Heart right ventricle (tissue), 16 donors: ENCODE measurements at regions not wholly inside any gene's neighbourhood (a gene's known extent, or its start where the extent isn't known, plus 50 kb on each side); places are given as distances from the start of the nearest gene placed in this dataset.

ENCODE experiments used
- ATAC-seq, 8 donors: fragments of 200-7000 bp; cut with Tn5 transposase; one replicate each; pipeline ENCODE4 v1.9.1; 2020; ENCODE audit warnings: mild to moderate bottlenecking in 8 of 8, moderate library complexity in 8 of 8, moderate number of reproducible peaks in 1 of 8
- DNase-seq, 2 donors: peaks; one replicate each; pipeline ENCODE4 v3.0.0-alpha.2; 2020
- H3K27ac ChIP-seq, 10 donors: fragments of 200-600 bp; sonication (generic) in 2 of 10; one replicate each; pipeline versions ENCODE4 v1.5.0 to v1.8.0; 2020 to 2022; ENCODE audit warnings: mild to moderate bottlenecking in 3 of 10
- H3K27me3 ChIP-seq, 7 donors: fragments of 200-600 bp; one replicate each; pipeline ENCODE4 v1.8.0; 2021 to 2022; ENCODE audit warnings: mild to moderate bottlenecking in 2 of 7
- H3K36me3 ChIP-seq, 9 donors: fragments of 200-600 bp; sonication (generic) in 1 of 9; one replicate each; pipeline versions ENCODE4 v1.5.0 to v1.8.0; 2020 to 2022; ENCODE audit warnings: mild to moderate bottlenecking in 2 of 9
- H3K4me1 ChIP-seq, 9 donors: fragments of 200-600 bp; sonication (generic) in 1 of 9; one replicate each; pipeline versions ENCODE4 v1.5.0 to v1.8.0; 2020 to 2022; ENCODE audit warnings: mild to moderate bottlenecking in 4 of 9
- H3K4me3 ChIP-seq, 10 donors: fragments of 200-600 bp; sonication (generic) in 2 of 10; one replicate each; pipeline versions ENCODE4 v1.5.0 to v1.8.0; 2020 to 2022; ENCODE audit warnings: mild to moderate bottlenecking in 7 of 10, moderate library complexity in 2 of 10
- H3K9me3 ChIP-seq, 11 donors: fragments of 200-600 bp in 10 of 11; sonication (generic) in 2 of 11; one replicate each; pipeline versions ENCODE4 v1.5.0 to v1.8.0; 2013 to 2022; ENCODE audit warnings: mild to moderate bottlenecking in 2 of 11, control low read depth in 1 of 11, moderate library complexity in 1 of 11
- WGBS, 2 donors: extraction: QIAGEN DNeasy Blood & Tissue Kit; methylation state at CpG; one replicate each; pipeline ENCODE4 v1.1.7; 2013; ENCODE audit warnings: inconsistent platforms in 1 of 2; 5-methylcytosine and 5-hydroxymethylcytosine counted together
- intact Hi-C, 10 donors: fragments of 100-400 bp; cut with DNase I; formaldehyde crosslinking; loops; one replicate each; pipeline versions ENCODE4 v1.11.1 to v1.14.2; 2022
- TF ChIP-seq, protein P1 (sequence below), 9 donors: fragments of 200-600 bp; sonication (generic) in 2 of 9; IDR thresholded peaks; one replicate each; pipeline versions ENCODE4 v1.5.0 to v1.8.0; 2021 to 2022; ENCODE audit warnings: antibody characterized with exemption in 9 of 9, mild to moderate bottlenecking in 5 of 9, moderate library complexity in 1 of 9
- donor health status: Arrhythmogenic right ventricular cardiomyopathy.
- donor health status: ischemic (EF 13 %, LVEDD 7.1; RV severe dilation, severe dysfunction).
- donor health status: healthy with polysubstance abuse.
- donor health status: DM: no; HTN: yes; CAD: no.
- donor health status: DM: no; HTN: no; CAD: no.
- donor health status: ischemic (EF 25% LVEDD 6.9; RV normal size, moderate dysfunction).
- donor health status: ischemic (EF 25% LVEDD 5.7; RV mildly dilated, moderate dysfunction).
- donor health status: healthy.
- donor health status: DM: yes; HTN: yes; CAD: no.
- donor health status: Ischemic cardiomyopathy.
- donor health status: ischemic (EF 35%, LVEDD 5.7; RV mildly dilated, moderate dysfunction).
- donor health status: nonischemic (EF 11% LVEDD 7.7; RV severe dilation, severe dysfunction).
- donor health status: DM: yes; HTN: yes; CAD: no.
- donor health status: PGD.
- donor health status: ischemic (EF 29% LVEDD 5.4; RV normal size, mild dysfunction).
- donor health status: nonischemic (EF 23%, LVEDD 6.1; RV moderate dilation, normal function).

DNA sequence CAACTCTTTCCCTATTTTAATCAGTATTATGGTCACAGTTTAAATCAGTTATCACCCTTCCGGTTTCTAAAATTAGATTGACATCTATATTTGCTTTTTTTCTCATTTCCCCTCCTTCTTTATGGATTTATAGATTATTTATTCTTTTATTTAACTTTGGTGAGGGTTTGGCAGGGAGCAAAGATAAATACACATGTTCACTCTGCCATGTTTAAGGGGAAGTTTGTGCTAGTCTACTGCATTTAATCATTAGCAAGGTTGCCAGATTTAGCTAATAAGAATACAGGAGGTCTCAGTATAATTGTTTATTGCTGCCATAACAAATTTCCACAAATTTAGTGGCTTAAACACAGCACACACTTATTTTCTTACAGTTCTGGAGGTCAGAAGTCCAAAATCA lies 204.0 kb upstream of the BTG1 start:
- H3K9me3 ChIP-seq = no peaks in the 10 kb centered on the region
- H3K27me3 ChIP-seq = no peaks in the 10 kb centered on the region
- ATAC-seq (no peak), DNase-seq (no peak)
- 92 to 93% methylated on average over 1 of the region's 1 CpG for WGBS, 2 donors
- no peak overlapping the region for H3K4me3 ChIP-seq
- peaks cover 0 to 5% (median 0%) of the 10 kb centered on the region in 9 donors for H3K4me1 ChIP-seq
- H3K36me3 ChIP-seq = no peaks in the 10 kb centered on the region
- intact Hi-C loops = no loop called here
- TF ChIP-seq, protein P1, sequence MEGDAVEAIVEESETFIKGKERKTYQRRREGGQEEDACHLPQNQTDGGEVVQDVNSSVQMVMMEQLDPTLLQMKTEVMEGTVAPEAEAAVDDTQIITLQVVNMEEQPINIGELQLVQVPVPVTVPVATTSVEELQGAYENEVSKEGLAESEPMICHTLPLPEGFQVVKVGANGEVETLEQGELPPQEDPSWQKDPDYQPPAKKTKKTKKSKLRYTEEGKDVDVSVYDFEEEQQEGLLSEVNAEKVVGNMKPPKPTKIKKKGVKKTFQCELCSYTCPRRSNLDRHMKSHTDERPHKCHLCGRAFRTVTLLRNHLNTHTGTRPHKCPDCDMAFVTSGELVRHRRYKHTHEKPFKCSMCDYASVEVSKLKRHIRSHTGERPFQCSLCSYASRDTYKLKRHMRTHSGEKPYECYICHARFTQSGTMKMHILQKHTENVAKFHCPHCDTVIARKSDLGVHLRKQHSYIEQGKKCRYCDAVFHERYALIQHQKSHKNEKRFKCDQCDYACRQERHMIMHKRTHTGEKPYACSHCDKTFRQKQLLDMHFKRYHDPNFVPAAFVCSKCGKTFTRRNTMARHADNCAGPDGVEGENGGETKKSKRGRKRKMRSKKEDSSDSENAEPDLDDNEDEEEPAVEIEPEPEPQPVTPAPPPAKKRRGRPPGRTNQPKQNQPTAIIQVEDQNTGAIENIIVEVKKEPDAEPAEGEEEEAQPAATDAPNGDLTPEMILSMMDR (IDR thresholded peaks at IDR 0.05) = no peak
- no peak overlapping the region for H3K27ac ChIP-seq

DNA sequence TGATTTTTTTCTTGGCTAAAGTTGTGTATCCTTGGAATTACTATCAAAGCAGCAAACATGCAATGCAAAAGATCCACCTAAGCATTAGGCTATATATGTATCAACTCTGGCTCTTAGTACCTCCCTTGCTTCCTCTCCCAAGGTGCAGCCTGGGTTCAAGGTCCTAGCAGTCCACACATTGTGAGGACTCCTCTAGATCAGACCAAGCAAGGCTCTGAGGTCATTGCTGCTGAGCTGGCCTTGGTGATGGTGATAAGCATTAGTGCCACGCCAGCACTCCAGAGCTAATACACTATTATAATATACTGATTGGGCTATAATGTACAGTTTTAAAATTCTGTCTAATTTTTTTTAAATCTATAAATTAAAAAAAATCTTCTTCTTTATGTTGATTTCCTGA lies 196.9 kb upstream of the BTG1 start:
- TF ChIP-seq, protein P1 (IDR thresholded peaks at IDR 0.05) = no peak
- WGBS, 2 donors = 94 to 95% methylated on average over 1 of the region's 1 CpG
- no peaks in the 10 kb centered on the region for H3K9me3 ChIP-seq
- no peaks in the 10 kb centered on the region for H3K36me3 ChIP-seq
- no peaks in the 10 kb centered on the region for H3K27me3 ChIP-seq
- DNase-seq = no peak
- ATAC-seq = no peak
- no peak overlapping the region for H3K4me3 ChIP-seq
- H3K4me1 ChIP-seq = peaks cover 0 to 13% (median 7%) of the 10 kb centered on the region in 9 donors
- intact Hi-C loops = no loop called here
- no peak overlapping the region for H3K27ac ChIP-seq

DNA sequence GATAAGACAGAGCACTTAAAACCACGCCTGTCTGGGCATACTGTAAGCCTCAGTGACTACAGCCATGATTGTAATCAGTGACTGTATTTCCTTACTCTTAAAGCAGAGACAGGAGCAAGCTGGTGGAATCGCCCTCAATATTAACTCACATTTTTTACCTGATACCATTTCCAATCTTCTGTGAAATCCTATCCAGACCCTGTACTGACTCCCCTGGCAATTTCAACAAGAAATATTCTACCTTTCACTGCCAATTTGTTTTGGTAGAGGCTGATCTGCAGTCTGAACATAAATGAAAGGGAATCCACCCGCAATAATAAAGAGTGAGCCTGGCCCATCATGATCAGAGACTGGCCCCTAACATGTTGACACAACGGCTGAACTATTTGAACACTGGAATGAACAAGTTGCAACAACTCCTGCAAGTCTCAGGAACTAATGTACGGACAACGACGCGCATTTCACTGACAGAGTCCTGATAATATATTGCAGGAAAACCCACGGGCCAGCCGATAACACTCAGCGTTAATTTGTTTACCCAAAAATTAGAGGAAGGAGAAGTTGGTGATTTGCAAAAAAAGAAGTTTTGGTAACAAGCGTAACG lies 195.5 kb upstream of the BTG1 start:
- TF ChIP-seq, protein P1 (IDR thresholded peaks at IDR 0.05) = no peak
- no peak overlapping the region for H3K4me3 ChIP-seq
- DNase-seq = no peak
- H3K9me3 ChIP-seq = no peaks in the 10 kb centered on the region
- peak in 1 of 8 donors; percentile 29 for ATAC-seq
- peaks cover 0 to 22% (median 7%) of the 10 kb centered on the region in 9 donors for H3K4me1 ChIP-seq
- no peak overlapping the region for H3K27ac ChIP-seq
- intact Hi-C loops = no loop called here
- 66 to 68% methylated on average over 13 of the region's 13 CpGs for WGBS, 2 donors
- no peaks in the 10 kb centered on the region for H3K36me3 ChIP-seq
- H3K27me3 ChIP-seq = no peaks in the 10 kb centered on the region

DNA sequence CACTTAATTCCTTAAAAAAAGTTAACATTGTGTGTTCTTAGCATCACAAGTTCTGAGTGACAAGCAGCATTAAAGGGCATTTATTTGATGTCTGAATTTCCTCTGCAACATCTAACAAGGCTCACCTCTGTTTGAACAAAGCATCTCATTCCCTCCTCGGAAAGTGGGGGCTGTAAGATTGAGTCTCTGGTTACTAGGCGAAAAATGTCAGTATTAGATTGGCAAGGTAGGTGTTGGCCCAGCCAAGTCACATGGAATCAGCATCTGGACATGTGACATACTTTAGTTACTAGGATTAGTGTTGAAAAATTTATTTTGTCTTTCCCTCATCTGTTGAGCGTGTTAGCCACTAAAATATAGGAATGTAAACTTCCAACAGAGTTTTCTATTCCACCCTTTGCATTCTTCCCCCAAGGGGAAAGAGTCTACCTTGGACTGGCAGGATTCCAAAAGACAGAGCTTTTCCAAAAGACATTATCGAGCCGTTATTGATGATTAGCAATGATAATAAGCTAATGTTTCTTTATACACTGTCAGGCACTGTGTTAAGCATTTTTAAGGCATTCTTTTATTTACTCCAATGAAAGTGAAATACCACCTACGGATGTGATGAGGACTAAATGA lies 194.9 kb upstream of the BTG1 start:
- Histone ChIP-seq H3K4me1 (peaks cover 0 to 27% (median 10%) of the 10 kb centered on the region in 9 donors), H3K36me3 (no peaks in the 10 kb centered on the region), H3K27ac (no peak overlapping the region), H3K9me3 (no peaks in the 10 kb centered on the region), H3K4me3 (no peak overlapping the region), H3K27me3 (no peaks in the 10 kb centered on the region)
- intact Hi-C loops = no loop called here
- TF ChIP-seq, protein P1 (IDR thresholded peaks at IDR 0.05) = no peak
- ATAC-seq (no peak), DNase-seq (no peak)
- WGBS, 2 donors = 78 to 85% methylated on average over 6 of the region's 6 CpGs
